ENCODE measurements at regions not wholly inside any gene's neighbourhood (a gene's known extent, or its start where the extent isn't known, plus 50 kb on each side); places are given as distances from the start of the nearest gene placed in this dataset.
"Not testable (repeated sequence)": the region's sequence is repeated elsewhere in the genome, so short reads cannot be mapped to it uniquely, and the experiment has no call there.

DNA sequence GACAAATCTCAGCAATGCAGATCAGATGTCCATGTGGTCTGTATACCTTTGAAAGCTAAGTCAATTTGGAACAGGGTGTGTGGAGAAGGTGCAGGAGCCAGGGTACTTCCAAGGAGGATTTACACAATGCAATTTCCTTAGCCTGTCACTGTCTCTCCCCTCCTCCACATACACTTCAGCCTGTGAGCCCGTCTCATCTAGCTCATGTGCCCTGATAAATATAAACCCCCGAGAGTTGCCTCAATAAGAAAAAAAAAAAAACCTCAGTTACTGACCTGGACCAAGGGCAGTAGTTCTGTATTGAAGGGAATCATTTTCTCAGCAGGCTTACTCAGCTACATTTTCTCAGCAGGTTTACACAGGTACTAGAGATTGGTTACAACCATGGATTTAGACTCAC lies 132.1 kb upstream of the PELI2 start:
- no peak for DNase-seq

GRCh38 chr14:56000846-56001245 lies 117.4 kb upstream of the PELI2 start:
- no peak for DNase-seq

DNA sequence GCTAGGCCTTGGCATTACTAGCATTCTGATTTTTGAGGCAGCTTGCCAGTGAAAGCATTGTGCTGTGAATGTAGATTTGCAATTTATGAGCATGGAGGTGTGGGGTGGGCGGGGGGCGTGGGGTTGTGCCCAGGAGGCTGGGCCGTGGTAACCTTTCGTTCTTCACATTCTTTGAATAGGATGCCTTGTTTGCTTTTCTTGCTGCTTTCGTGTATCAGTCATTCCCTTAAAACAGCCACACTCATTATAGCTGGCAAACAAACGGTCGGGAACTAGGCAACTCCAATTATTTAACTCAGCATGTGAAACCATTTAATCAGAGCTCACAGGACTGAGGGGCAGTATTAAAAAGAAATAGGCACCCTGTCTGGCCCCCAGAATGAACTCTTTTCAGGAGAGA lies 115.9 kb upstream of the PELI2 start:
- DNase-seq, result no peak

- peak; percentile 81 for DNase-seq
These were observed 115.2 kb upstream of the PELI2 start for GRCh38 chr14:56002876-56003625.

GRCh38 chr14:56004323-56004722 lies 113.9 kb upstream of the PELI2 start:
- no peak for DNase-seq

- peak; percentile 68 for DNase-seq
These were observed 113.4 kb upstream of the PELI2 start for GRCh38 chr14:56004786-56005185.

- DNase-seq, result no peak
These were observed 112.8 kb upstream of the PELI2 start for GRCh38 chr14:56005191-56006053.

GRCh38 chr14:56007491-56007890 lies 110.7 kb upstream of the PELI2 start:
- DNase-seq, result not testable (repeated sequence)

- DNase-seq, result no peak
These were observed 110.1 kb upstream of the PELI2 start for GRCh38 chr14:56008150-56008549.

DNA sequence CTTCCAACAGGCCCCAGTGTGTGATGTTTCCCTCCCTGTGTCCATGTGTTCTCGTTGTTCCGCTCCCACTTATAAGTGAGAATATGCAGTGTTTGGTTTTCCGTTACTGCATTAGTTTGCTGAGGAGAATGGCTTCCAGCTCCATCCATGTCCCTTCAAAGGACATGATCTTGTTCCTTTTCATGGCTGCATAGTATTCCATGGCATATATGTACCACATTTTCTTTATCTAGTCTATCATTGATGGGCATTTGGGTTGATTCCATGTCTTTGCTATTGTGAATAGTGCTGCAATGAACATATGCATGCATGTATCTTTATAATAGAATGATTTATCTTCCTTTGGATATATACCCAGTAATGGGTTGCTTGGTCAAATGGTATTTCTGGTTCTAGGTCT lies 109.5 kb upstream of the PELI2 start:
- not testable (repeated sequence) for DNase-seq

- DNase-seq, result no peak
These were observed 94.5 kb upstream of the PELI2 start for GRCh38 chr14:56023661-56024081.

DNA sequence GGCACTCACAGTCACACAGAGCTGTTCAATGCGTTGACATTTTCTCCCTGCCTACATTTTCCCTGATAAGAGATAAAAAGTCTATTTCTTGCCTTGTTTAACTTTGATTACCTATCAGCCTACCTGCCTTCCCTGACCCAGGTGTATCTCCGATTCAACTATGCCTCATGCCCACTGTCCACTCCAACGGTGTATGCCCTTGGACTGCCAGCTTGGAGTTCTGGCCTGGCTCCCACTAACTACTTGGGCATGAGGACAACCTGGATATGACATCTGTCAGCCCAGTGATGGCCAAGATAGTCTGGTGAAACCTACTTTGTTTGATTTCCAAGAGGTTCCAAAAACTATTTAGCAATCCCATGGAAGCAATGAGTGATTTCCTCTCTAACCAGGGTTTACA lies 93.0 kb upstream of the PELI2 start:
- DNase-seq, result no peak

DNA sequence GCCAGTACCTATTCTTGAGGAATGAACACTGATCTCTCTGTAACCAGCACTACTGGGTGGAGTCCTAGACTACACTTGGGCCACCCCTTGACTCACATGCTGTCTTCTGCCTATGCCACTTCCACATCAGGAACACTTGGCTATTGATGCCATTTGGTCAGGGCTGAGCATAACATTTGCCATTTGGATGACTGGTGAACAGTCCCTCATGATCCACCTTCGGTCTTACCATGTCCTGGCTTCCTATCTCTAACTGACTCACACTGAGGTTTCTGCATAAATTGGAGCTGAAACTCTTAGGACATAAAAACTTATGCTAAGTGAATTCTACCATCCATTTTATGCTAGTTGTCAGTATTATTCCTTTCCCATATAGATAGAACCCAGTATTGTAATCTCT lies 91.7 kb upstream of the PELI2 start:
- DNase-seq, result no peak

DNA sequence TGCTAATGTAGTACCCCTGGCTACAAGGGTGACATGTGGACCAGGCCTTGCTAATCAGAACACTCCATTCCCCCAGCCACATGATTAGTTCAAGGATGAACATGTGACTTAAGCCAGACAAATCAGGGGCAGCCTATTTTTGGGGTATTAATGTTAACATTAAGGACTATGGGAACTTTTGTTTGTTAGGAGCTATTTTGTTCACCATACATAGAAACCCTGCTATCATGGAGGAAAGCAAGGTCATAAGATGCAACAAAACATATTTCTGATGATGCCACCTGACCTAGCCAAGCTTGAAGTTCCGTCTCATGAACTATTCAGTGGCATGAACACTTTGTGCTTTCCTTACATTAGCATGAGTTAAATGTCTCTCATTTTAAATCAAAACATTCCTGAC lies 90.8 kb upstream of the PELI2 start:
- no peak for DNase-seq

- DNase-seq, result no peak
These were observed 90.1 kb upstream of the PELI2 start for GRCh38 chr14:56027916-56028712.

GRCh38 chr14:56036353-56036752 lies 81.9 kb upstream of the PELI2 start:
- DNase-seq, result no peak

GRCh38 chr14:56040121-56040520 lies 78.1 kb upstream of the PELI2 start:
- DNase-seq, result no peak

GRCh38 chr14:56044196-56044595 lies 74.0 kb upstream of the PELI2 start:
- no peak for DNase-seq

DNA sequence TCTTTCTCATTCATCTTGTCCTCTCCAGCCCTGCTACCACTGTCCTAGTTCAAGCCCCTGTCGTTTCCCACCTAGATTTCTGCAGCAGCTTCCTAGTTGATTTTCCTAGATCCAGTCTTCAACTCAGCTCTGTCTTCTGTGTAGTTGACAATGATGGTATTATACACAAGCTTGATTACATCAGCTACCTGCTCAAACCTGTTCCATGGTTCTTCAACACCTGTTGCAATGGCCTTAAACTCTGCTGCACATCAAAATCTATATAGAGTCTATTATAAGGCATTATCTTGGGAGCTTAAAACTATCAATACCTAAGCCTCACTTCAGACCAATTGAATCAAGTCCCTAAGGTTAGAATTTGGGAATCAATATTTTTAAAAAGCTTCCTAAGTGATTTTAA lies 71.7 kb upstream of the PELI2 start:
- DNase-seq, result no peak

DNA sequence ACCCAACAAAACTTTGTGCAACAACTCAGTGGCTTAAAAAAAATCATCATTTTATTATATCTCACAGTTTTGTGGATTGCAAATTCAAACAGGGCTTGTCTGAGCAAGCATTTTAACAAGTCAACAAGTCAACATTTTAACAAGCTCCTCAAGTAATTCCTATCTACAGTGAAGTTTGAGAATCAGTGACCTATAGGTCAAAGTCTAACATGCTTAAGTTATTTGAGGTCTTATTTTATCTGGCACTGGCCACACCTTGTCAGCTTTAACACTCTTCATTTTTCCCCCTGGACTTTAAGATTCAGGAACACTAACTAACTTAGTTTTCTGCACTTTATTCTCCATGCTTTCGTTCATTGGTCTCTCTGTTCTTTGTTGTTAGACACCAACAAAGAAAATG lies 71.2 kb upstream of the PELI2 start:
- no peak for DNase-seq

GRCh38 chr14:56049536-56049935 lies 68.7 kb upstream of the PELI2 start:
- DNase-seq, result no peak

- no peak for DNase-seq
These were observed 62.7 kb upstream of the PELI2 start for GRCh38 chr14:56055511-56055910.

GRCh38 chr14:56056031-56056430 lies 62.2 kb upstream of the PELI2 start:
- DNase-seq, result no peak
